ENCODE measurements at regions not wholly inside any gene's neighbourhood (a gene's known extent, or its start where the extent isn't known, plus 50 kb on each side); places are given as distances from the start of the nearest gene placed in this dataset.
"Not testable (repeated sequence)": the region's sequence is repeated elsewhere in the genome, so short reads cannot be mapped to it uniquely, and the experiment has no call there.

- DNase-seq: no peak
Measured at GRCh38 chr4:137949746-137950145, 292.4 kb downstream of the SLC7A11 start.

DNA sequence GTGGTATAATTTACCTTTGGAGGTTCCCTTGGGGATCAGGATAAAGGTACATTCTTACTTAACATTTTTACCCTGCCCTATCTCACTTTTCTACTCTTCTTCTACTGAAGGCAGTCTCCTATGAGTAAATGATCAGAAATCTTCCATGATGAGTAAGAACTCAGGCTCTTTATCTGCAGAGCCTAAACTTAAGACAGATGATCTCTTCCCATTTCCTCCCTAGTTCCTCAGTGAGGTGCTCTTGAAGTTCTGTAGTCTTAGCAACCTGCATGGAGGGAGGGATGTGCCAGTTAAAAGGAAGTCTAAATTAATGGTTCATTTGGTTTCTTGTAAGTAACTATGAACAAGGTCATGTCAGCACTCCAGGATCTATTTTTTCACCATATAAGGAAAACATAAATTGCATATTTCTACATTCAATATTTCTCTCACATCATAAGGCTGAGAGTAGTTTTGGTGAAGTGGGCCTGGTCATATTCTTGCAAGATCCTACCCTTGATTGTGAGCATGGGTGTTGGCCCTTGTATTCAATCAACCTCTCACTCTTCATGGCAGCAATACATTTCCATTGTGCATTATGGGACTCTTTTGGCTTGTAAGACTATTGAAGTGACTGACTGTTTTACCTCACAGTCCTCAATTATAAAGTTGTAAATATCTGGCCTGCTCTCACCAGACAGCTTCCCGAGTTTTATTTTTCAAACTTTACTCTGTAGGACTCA, 295.5 kb downstream of the SLC7A11 start:
- DNase-seq: no peak

DNA sequence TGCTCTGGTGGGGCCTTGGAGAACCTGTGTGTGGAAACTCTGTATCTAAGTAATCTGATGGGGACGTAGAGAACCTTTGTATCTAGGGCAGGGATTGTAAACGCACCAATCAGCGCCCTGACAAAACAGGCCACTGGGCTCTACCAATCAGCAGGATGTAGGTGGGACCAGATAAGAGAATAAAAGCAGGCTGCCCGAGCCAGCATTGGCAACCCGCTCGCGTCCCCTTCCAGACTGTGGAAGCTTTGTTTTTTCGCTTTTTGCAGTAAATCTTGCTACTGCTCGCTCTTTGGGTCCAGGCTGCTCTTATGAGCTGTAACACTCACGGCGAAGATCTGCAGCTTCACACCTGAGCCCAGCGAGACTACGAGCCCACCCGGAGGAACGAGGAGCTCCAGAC, 299.3 kb downstream of the SLC7A11 start:
- not testable (repeated sequence) for DNase-seq

- not testable (repeated sequence) for DNase-seq
Measured at GRCh38 chr4:137942015-137942515, 300.1 kb downstream of the SLC7A11 start.

DNA sequence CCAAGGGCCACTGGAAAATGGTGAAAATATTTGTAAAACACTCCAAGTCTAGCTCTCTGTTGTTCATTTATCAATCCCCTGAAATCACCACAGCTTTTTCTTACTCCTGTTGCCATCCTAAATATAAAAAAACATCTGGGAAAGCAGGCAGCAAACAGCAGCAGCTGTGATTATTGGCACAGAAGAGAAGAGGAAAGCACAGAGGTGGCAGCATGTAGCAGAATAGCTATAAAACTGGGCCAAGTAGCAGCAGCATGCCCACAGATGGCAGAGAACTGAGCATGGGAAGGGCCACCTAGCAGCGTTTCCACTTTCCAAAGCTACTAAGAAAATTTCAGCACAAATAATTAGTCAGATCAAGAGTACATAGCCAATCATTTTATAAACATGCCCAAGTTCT, 307.2 kb downstream of the SLC7A11 start:
- DNase-seq: peak in 1 of 2 experiments; percentile 4

GRCh38 chr4:137934046-137934445, 308.1 kb downstream of the SLC7A11 start:
- no peak for DNase-seq

GRCh38 chr4:137927972-137928371, 314.2 kb downstream of the SLC7A11 start:
- DNase-seq: no peak

DNA sequence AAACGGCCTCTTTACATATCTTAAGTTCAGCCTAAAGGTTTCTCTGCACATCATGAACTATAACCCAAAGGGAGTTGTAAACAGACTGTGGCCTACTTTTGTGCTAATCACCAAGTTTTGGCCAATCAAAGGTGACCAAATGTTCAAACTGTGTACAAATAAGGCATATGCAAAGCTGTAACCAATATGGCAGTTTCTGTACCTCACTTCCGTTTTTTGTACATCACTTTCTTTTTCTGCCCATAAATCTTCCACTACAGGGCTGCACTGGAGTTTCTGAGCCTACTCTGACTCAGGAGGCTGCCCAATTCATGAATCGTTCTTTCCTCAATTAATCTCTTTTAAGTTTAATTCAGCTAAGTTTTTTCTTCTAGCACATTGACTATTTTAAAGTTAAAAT, 318.7 kb downstream of the SLC7A11 start:
- DNase-seq: no peak

GRCh38 chr4:137922721-137923120, 319.4 kb downstream of the SLC7A11 start:
- no peak for DNase-seq

- peak; percentile 3 to 46 for DNase-seq
Measured at GRCh38 chr4:137909529-137910309, 332.4 kb downstream of the SLC7A11 start.

- no peak for DNase-seq
Measured at GRCh38 chr4:137905930-137906329, 336.2 kb downstream of the SLC7A11 start.

- no peak for DNase-seq
Measured at GRCh38 chr4:137901114-137901513, 341.0 kb downstream of the SLC7A11 start.

DNA sequence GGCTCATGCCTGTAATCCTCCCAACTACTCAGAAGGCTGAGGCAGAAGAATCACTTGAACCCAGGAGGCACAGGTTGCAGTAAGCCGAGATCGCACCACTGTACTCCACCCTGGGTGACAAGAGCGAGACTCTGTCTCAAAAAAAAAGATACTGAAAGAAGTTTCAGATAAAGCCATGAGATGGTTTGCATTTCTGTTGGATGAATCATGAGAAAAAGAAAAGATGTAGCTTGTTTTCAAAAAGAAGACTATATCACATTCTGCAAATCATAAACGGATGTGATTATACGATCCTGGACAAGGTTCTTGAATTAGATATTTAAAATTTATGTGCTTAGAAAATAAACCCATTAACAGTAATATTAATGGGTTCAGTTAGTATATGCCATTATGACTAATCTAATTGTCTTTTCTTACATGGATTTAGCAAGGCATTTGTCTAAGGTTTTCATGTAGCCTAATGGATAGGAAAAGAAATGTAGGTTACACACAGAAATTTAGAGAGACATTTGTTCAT, 345.9 kb downstream of the SLC7A11 start:
- no peak for DNase-seq

- not testable (repeated sequence) for DNase-seq
Measured at GRCh38 chr4:137895515-137895914, 346.6 kb downstream of the SLC7A11 start.

DNA sequence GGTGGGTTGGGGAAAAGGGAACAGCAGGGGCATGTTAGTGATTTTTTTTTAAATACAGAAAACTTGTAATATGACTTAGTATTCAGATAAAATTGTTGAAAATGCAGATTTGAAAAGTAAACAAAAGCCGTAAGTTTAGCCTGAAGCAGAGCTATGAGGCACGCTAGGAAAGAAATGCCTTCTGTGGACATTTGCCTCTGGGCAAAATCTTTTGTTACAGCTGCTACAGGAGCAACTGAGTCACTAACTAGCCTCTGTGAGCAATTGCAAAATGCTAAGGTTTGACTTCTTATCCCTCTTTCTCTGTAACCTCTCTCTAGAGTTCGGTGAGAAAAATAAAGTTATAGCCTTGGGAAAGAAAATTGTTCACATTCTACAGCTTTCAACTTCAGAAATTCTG, 350.0 kb downstream of the SLC7A11 start:
- no peak for DNase-seq

- no peak for DNase-seq
Measured at GRCh38 chr4:137890812-137891211, 351.3 kb downstream of the SLC7A11 start.

- no peak for DNase-seq
Measured at GRCh38 chr4:137881641-137882040, 349.3 kb upstream of the PCDH18 start.

DNA sequence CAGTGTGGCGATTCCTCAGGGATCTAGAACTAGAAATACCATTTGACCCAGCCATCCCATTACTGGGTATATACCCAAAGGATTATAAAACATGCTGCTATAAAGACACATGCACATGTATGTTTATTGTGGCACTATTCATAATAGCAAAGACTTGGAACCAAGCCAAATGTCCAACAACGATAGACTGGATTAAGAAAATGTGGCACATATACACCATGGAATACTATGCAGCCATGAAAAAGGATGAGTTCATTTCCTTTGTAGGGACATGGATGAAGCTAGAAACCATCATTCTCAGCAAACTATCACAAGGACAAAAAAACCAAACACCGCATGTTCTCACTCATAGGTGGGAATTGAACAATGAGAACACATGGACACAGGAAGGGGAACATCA, 335.8 kb upstream of the PCDH18 start:
- DNase-seq: not testable (repeated sequence)

- DNase-seq: no peak
Measured at GRCh38 chr4:137866671-137867070, 334.4 kb upstream of the PCDH18 start.

- DNase-seq: peak in 1 of 2 experiments; percentile 7
Measured at GRCh38 chr4:137861682-137862081, 329.4 kb upstream of the PCDH18 start.

- no peak for DNase-seq
Measured at GRCh38 chr4:137853424-137853823, 321.1 kb upstream of the PCDH18 start.

- DNase-seq: no peak
Measured at GRCh38 chr4:137852326-137852725, 320.0 kb upstream of the PCDH18 start.

DNA sequence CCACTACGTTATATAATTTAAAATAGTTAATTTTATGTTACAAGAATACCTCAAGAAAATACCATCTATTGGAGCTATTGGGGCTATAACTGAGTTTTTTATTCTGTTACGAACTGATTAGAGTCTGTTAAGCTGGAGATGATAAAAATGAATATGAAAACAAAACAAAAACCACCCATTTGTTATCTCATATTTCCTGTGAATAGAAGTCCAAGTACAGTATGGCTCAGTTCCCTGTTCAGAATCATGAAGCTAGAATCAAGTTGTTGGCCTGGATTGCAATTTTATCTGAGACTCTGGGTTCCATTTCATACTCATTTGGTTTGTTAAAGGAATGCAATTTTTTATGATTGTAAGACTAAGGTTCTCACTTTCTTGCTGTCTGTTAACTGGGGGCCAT, 319.1 kb upstream of the PCDH18 start:
- no peak for DNase-seq

DNA sequence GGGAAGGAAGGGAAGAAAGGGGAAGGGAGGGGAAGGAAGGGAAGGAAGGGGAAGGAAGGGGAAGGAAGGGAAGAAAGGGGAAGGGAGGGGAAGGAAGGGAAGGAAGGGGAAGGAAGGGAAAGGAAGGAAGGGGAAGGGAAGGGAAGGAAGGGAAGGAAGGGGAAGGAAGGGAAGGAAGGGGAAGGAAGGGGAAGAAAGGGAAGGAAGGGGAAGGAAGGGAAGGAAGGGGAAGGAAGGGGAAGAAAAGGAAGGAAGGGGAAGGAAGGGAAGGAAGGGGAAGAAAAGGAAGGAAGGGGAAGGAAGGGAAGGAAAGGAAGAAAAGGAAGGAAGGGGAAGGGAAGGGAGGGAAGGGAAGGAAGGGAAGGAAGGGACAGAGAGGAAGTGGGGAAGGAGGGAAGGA, 295.7 kb upstream of the PCDH18 start:
- DNase-seq: not testable (repeated sequence)

Data from NCI-H2081 (cell line).